ENCODE measurements at regions not wholly inside any gene's neighbourhood (a gene's known extent, or its start where the extent isn't known, plus 50 kb on each side); places are given as distances from the start of the nearest gene placed in this dataset.

DNA sequence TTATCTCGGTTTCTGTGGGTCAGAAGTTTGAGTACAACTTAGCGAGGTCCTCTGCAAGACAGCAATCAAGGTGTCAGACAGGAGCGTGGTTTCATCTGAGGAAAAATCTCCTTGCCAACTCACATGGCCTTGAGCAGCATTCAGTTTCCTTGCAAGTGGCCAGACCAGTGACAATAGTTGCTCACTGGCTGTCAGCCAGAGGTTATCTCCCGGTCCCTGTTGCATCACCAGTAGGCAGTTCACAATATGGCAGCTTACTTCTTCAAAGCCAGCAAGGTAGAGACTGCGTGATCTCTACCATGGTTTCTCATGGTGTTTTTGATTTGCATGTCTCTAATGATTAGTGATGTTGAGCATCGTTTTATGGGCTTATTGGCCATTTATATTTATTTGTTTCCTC, 143.8 kb upstream of the DAAM1 start:
- intact Hi-C loops (cut with micrococcal nuclease; ENCODE audit: unreplicated experiment) (no loop called here), in situ Hi-C loops (cut with HindIII; ENCODE audit: extremely low pct_ligation_motif_present, low pct_unique_long_range_greater_than_20kb) (no loop called here)
- Histone ChIP-seq H3K79me2 (ENCODE audit: insufficient read depth, low read length) (no peaks in the 10 kb centered on the region), H3K9me3 (ENCODE audit: low read length) (no peaks in the 10 kb centered on the region), H4K20me1 (ENCODE audit: insufficient read depth, low read length) (no peaks in the 10 kb centered on the region), H2AFZ (ENCODE audit: low read length) (no peak overlapping the region), H3K36me3 (replicated peaks in 1 of 2; ENCODE audit: control insufficient read depth in 1 of 2, insufficient read depth in 2 of 2, low read length in 2 of 2) (no peaks in the 10 kb centered on the region), H3K9ac (ENCODE audit: insufficient read depth, low read depth, low read length) (no peak overlapping the region), H3K4me3 (replicated peaks in 1 of 3; ENCODE audit: insufficient read depth in 1 of 3, low read depth in 2 of 3, low read length in 3 of 3) (no peak overlapping the region), H3K4me1 (ENCODE audit: insufficient read depth, low read length) (no peaks in the 10 kb centered on the region), H3K4me2 (ENCODE audit: low read depth, low read length) (no peak overlapping the region), H3K27ac (ENCODE audit: extremely low read length, insufficient read depth, low read length) (no peak overlapping the region), H3K27me3 (ENCODE audit: control insufficient read depth in 1 of 2, insufficient read depth in 2 of 2, low read length in 2 of 2) (no peaks in the 10 kb centered on the region)
- FAIRE-seq (no peak), ATAC-seq (no peak), DNase-seq (ENCODE audit: low spot score) (no peak)
- 6% methylated on average over 5 of the region's 6 CpGs for WGBS (ENCODE audit: low lambda C conversion rate)
- ChIA-PET POLR2A (no interaction called here), CTCF (ENCODE audit: low intra/inter-chr PET ratio, low total read pairs) (no interaction called here)
- no TSS peak for BruUV-seq (replicated peaks)
- peak; percentile 30 for TF ChIP-seq CEBPG (CRISPR knock-in tag; IDR thresholded peaks at IDR 0.05)
- no peak for TF ChIP-seq ZNF350 (CRISPR knock-in tag; IDR thresholded peaks at IDR 0.05; ENCODE audit: borderline replicate concordance, low read depth)
- peak; percentile 33; the same call in 1 of the 2 replicates for TF ChIP-seq ZNF644 (CRISPR knock-in tag; IDR thresholded peaks at IDR 0.05; ENCODE audit: low read depth)
- peak; percentile 53; the same call in 1 of the 2 replicates for TF ChIP-seq CEBPB (IDR thresholded peaks at IDR 0.05; ENCODE audit: borderline replicate concordance, low read depth, low read length)

DNA sequence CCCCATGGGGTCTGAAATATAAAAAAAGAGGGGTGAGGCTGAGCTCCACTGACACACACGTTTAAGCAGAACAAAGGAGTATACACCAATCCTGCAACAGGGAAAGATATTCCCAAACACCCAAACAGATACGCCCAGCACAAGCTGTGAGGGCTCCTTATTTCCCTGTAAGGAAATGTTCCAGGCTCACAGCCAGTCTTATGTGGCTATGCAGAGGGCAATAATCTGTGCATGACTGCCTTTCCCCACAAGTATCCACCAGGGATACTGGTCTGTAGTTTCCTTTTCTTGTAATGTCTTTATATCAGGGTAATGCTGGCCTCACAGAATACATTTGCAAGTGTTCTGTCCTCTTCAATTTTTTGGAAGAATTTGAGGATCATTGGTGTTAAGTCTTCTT, 141.7 kb upstream of the DAAM1 start:
- DNase-seq (ENCODE audit: low spot score) = no peak
- H3K36me3 ChIP-seq (replicated peaks in 1 of 2; ENCODE audit: control insufficient read depth in 1 of 2, insufficient read depth in 2 of 2, low read length in 2 of 2) = no peaks in the 10 kb centered on the region
- H4K20me1 ChIP-seq (ENCODE audit: insufficient read depth, low read length) = no peaks in the 10 kb centered on the region
- BruUV-seq (replicated peaks) = no TSS peak
- no peaks in the 10 kb centered on the region for H3K79me2 ChIP-seq (ENCODE audit: insufficient read depth, low read length)
- H3K4me1 ChIP-seq (ENCODE audit: insufficient read depth, low read length) = no peaks in the 10 kb centered on the region
- intact Hi-C loops (cut with micrococcal nuclease; ENCODE audit: unreplicated experiment) = no loop called here
- H3K27me3 ChIP-seq (ENCODE audit: control insufficient read depth in 1 of 2, insufficient read depth in 2 of 2, low read length in 2 of 2) = no peaks in the 10 kb centered on the region
- no peak for FAIRE-seq
- in situ Hi-C loops (cut with HindIII; ENCODE audit: extremely low pct_ligation_motif_present, low pct_unique_long_range_greater_than_20kb) = no loop called here
- WGBS (ENCODE audit: low lambda C conversion rate) = 48% methylated on average over 2 of the region's 2 CpGs
- no peak for ATAC-seq
- H2AFZ ChIP-seq (ENCODE audit: low read length) = no peak overlapping the region
- ChIA-PET CTCF (ENCODE audit: low intra/inter-chr PET ratio, low total read pairs) (no interaction called here), POLR2A (no interaction called here)
- no peak overlapping the region for H3K9ac ChIP-seq (ENCODE audit: insufficient read depth, low read depth, low read length)
- H3K4me2 ChIP-seq (ENCODE audit: low read depth, low read length) = no peak overlapping the region
- no peaks in the 10 kb centered on the region; the same call in 1 of the 2 replicates for H3K9me3 ChIP-seq (ENCODE audit: low read length)
- H3K27ac ChIP-seq (ENCODE audit: extremely low read length, insufficient read depth, low read length) = no peak overlapping the region
- no peak overlapping the region for H3K4me3 ChIP-seq (replicated peaks in 1 of 3; ENCODE audit: insufficient read depth in 1 of 3, low read depth in 2 of 3, low read length in 3 of 3)
- TF ChIP-seq, protein P1, sequence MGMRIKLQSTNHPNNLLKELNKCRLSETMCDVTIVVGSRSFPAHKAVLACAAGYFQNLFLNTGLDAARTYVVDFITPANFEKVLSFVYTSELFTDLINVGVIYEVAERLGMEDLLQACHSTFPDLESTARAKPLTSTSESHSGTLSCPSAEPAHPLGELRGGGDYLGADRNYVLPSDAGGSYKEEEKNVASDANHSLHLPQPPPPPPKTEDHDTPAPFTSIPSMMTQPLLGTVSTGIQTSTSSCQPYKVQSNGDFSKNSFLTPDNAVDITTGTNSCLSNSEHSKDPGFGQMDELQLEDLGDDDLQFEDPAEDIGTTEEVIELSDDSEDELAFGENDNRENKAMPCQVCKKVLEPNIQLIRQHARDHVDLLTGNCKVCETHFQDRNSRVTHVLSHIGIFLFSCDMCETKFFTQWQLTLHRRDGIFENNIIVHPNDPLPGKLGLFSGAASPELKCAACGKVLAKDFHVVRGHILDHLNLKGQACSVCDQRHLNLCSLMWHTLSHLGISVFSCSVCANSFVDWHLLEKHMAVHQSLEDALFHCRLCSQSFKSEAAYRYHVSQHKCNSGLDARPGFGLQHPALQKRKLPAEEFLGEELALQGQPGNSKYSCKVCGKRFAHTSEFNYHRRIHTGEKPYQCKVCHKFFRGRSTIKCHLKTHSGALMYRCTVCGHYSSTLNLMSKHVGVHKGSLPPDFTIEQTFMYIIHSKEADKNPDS (CRISPR knock-in tag; IDR thresholded peaks at IDR 0.05) = no peak
- TF ChIP-seq HES4 (CRISPR knock-in tag; IDR thresholded peaks at IDR 0.05; ENCODE audit: borderline replicate concordance) (no peak), RBFOX2 (IDR thresholded peaks at IDR 0.05; ENCODE audit: low read depth, low read length) (no peak), NFATC3 (CRISPR knock-in tag; IDR thresholded peaks at IDR 0.05) (no peak), ZNF724P (CRISPR knock-in tag; IDR thresholded peaks at IDR 0.05; ENCODE audit: borderline replicate concordance) (no peak), ZMYM2 (CRISPR knock-in tag; IDR thresholded peaks at IDR 0.05) (no peak), ZC3H4 (CRISPR knock-in tag; IDR thresholded peaks at IDR 0.05; ENCODE audit: borderline replicate concordance) (no peak), KDM6A (CRISPR knock-in tag; IDR thresholded peaks at IDR 0.05; ENCODE audit: low read depth) (no peak)
- TF ChIP-seq, protein P2, sequence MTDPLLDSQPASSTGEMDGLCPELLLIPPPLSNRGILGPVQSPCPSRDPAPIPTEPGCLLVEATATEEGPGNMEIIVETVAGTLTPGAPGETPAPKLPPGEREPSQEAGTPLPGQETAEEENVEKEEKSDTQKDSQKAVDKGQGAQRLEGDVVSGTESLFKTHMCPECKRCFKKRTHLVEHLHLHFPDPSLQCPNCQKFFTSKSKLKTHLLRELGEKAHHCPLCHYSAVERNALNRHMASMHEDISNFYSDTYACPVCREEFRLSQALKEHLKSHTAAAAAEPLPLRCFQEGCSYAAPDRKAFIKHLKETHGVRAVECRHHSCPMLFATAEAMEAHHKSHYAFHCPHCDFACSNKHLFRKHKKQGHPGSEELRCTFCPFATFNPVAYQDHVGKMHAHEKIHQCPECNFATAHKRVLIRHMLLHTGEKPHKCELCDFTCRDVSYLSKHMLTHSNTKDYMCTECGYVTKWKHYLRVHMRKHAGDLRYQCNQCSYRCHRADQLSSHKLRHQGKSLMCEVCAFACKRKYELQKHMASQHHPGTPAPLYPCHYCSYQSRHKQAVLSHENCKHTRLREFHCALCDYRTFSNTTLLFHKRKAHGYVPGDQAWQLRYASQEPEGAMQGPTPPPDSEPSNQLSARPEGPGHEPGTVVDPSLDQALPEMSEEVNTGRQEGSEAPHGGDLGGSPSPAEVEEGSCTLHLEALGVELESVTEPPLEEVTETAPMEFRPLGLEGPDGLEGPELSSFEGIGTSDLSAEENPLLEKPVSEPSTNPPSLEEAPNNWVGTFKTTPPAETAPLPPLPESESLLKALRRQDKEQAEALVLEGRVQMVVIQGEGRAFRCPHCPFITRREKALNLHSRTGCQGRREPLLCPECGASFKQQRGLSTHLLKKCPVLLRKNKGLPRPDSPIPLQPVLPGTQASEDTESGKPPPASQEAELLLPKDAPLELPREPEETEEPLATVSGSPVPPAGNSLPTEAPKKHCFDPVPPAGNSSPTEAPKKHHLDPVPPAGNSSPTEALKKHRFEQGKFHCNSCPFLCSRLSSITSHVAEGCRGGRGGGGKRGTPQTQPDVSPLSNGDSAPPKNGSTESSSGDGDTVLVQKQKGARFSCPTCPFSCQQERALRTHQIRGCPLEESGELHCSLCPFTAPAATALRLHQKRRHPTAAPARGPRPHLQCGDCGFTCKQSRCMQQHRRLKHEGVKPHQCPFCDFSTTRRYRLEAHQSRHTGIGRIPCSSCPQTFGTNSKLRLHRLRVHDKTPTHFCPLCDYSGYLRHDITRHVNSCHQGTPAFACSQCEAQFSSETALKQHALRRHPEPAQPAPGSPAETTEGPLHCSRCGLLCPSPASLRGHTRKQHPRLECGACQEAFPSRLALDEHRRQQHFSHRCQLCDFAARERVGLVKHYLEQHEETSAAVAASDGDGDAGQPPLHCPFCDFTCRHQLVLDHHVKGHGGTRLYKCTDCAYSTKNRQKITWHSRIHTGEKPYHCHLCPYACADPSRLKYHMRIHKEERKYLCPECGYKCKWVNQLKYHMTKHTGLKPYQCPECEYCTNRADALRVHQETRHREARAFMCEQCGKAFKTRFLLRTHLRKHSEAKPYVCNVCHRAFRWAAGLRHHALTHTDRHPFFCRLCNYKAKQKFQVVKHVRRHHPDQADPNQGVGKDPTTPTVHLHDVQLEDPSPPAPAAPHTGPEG (CRISPR knock-in tag; IDR thresholded peaks at IDR 0.05) = no peak

All from HepG2 (cell line).